ENCODE measurements at regions not wholly inside any gene's neighbourhood (a gene's known extent, or its start where the extent isn't known, plus 50 kb on each side); places are given as distances from the start of the nearest gene placed in this dataset.

- TF ChIP-seq, protein P1, sequence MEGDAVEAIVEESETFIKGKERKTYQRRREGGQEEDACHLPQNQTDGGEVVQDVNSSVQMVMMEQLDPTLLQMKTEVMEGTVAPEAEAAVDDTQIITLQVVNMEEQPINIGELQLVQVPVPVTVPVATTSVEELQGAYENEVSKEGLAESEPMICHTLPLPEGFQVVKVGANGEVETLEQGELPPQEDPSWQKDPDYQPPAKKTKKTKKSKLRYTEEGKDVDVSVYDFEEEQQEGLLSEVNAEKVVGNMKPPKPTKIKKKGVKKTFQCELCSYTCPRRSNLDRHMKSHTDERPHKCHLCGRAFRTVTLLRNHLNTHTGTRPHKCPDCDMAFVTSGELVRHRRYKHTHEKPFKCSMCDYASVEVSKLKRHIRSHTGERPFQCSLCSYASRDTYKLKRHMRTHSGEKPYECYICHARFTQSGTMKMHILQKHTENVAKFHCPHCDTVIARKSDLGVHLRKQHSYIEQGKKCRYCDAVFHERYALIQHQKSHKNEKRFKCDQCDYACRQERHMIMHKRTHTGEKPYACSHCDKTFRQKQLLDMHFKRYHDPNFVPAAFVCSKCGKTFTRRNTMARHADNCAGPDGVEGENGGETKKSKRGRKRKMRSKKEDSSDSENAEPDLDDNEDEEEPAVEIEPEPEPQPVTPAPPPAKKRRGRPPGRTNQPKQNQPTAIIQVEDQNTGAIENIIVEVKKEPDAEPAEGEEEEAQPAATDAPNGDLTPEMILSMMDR (conservative IDR thresholded peaks at IDR 0.05), result no peak
- no peak for TF ChIP-seq ZFX (IDR thresholded peaks at IDR 0.05)
- no peak overlapping the region for H3K27ac ChIP-seq
Observed at GRCh38 chr3:83500931-83501330, 1457.9 kb upstream of the CADM2 start.

GRCh38 chr3:83513051-83513450 is 1445.7 kb upstream of the CADM2 start:
- no peak overlapping the region for H3K27ac ChIP-seq
- TF ChIP-seq, protein P1 (conservative IDR thresholded peaks at IDR 0.05), result no peak
- TF ChIP-seq ZFX (IDR thresholded peaks at IDR 0.05), result no peak

DNA sequence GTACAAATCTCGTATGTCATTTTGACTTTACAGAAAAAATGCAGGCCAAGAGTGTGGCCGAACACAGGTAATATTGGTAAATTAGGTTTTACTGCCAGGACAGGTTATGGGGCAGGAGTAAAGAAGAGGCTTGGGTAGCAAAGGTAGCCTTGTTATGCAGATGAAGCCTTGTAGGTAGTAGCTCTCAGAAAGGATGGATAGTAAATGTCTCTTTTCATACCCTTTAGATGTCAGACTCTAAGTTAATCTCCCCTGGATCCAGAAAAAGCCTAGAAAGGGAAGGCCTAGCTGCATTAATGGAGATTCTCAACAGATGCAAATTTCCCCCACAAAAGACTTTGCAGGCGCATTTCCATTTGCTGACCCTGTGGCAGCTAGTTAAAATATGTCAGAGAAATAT is 1445.1 kb upstream of the CADM2 start:
- TF ChIP-seq ZFX (IDR thresholded peaks at IDR 0.05), result no peak
- TF ChIP-seq, protein P1 (conservative IDR thresholded peaks at IDR 0.05), result no peak
- H3K27ac ChIP-seq, result no peak overlapping the region

DNA sequence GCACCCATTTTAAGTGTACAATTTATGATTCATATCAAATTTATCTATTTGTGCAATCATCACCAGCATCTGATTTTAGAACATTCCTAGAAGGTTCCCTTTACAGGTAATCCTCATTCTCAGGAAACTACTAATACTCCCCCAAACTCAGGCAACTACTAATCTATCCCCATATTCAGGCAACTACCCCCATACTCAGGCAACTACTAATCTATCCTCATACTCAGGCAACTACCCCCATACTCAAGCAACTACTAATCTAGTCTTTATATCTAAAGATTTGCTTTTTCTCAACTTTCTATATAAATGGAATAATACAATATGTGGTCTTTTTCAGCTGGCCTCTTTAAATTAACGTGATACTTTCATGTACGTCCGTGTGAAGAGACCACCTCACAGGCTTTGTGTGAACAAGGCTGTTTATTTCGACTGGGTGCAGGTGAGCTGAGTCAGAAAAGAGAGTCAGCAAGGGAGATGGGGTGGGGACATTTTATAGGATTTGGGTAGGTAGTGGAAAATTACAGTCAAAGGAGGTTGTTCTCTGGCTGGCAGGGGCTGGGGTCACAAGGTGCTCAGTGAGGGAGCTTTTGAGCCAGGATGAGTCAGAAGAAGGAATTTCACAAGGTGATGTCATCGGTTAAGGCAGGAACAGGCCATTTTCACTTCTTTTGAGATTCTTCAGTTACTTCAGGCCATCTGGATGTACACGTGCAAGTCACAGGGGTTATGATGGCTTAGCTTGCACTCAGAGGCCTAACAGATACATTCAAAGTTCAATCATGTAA is 1444.5 kb upstream of the CADM2 start:
- no peak for TF ChIP-seq ZFX (IDR thresholded peaks at IDR 0.05)
- TF ChIP-seq, protein P1 (conservative IDR thresholded peaks at IDR 0.05), result no peak
- no peak overlapping the region for H3K27ac ChIP-seq

- no peak for TF ChIP-seq ZFX (IDR thresholded peaks at IDR 0.05)
- TF ChIP-seq, protein P1 (conservative IDR thresholded peaks at IDR 0.05), result no peak
Observed at GRCh38 chr3:83515123-83515522, 1443.7 kb upstream of the CADM2 start.

GRCh38 chr3:83523470-83524073 is 1435.2 kb upstream of the CADM2 start:
- no peak for TF ChIP-seq ZFX (IDR thresholded peaks at IDR 0.05)
- TF ChIP-seq, protein P1 (conservative IDR thresholded peaks at IDR 0.05), result peak; percentile 75
- no peak overlapping the region for H3K27ac ChIP-seq

More at GRCh38 chr3:83515123-83515522, 1443.7 kb upstream of the CADM2 start:
- H3K27ac ChIP-seq, result no peak overlapping the region

DNA sequence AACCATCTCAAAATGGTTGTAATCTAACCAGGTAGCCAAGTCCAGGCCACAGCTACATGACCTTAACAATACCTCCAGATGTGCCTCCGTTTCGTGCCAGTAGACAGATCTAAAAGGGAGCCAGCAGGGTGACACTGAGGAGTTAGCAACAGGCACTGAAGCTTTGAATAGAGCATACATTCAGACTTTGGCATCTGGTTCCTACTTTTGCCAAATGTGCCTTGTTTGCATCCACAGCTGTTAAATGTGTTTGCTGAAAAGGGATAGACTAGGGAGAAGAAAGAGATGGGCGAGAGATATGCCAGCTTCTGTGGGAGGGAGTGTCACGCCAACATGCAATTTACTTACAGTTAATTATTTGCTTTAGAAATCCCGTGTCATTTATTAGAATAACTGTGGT is 1433.9 kb upstream of the CADM2 start:
- TF ChIP-seq, protein P1 (conservative IDR thresholded peaks at IDR 0.05), result no peak
- no peak for TF ChIP-seq ZFX (IDR thresholded peaks at IDR 0.05)

More for the DNA sequence above, 1433.9 kb upstream of the CADM2 start:
- H3K27ac ChIP-seq, result no peak overlapping the region
